HEK293T (cell line): ENCODE measurements at regions not wholly inside any gene's neighbourhood (a gene's known extent, or its start where the extent isn't known, plus 50 kb on each side); places are given as distances from the start of the nearest gene placed in this dataset.

Source experiments
- ARNT ChIP-seq: fragments of 450-650 bp; IDR thresholded peaks from 2 replicates; pipeline ENCODE4 v1.6.1; 2017; ENCODE audit warnings: mild to moderate bottlenecking
- CTBP1 ChIP-seq: fragments of 450-650 bp; IDR thresholded peaks from 2 replicates; pipeline ENCODE4 v1.6.1; 2016; ENCODE audit warnings: borderline replicate concordance
- FOXA1 ChIP-seq: fragments of 450-650 bp; IDR thresholded peaks from 2 replicates; pipeline ENCODE4 v1.6.1; 2016; ENCODE audit warnings: mild to moderate bottlenecking
- FOXK2 ChIP-seq: fragments of 450-650 bp; IDR thresholded peaks from 2 replicates; pipeline ENCODE4 v1.6.1; 2016; ENCODE audit warnings: mild to moderate bottlenecking
- FOXM1 ChIP-seq: fragments of 450-650 bp; IDR thresholded peaks from 2 replicates; pipeline ENCODE4 v1.6.1; 2017; ENCODE audit warnings: mild to moderate bottlenecking, borderline replicate concordance
- SP1 ChIP-seq: fragments of 450-650 bp; IDR thresholded peaks from 2 replicates; pipeline ENCODE4 v1.6.1; 2017
- SUZ12 ChIP-seq: fragments of 450-650 bp; IDR thresholded peaks from 2 replicates; pipeline ENCODE4 v1.6.1; 2016; ENCODE audit warnings: mild to moderate bottlenecking
- TARDBP ChIP-seq: fragments of 450-650 bp; IDR thresholded peaks from 2 replicates; pipeline ENCODE4 v1.6.1; 2016
- TF ChIP-seq, protein P1 (sequence below): fragments of 450-650 bp; IDR thresholded peaks from 2 replicates; pipeline ENCODE4 v1.6.1; 2016

DNA sequence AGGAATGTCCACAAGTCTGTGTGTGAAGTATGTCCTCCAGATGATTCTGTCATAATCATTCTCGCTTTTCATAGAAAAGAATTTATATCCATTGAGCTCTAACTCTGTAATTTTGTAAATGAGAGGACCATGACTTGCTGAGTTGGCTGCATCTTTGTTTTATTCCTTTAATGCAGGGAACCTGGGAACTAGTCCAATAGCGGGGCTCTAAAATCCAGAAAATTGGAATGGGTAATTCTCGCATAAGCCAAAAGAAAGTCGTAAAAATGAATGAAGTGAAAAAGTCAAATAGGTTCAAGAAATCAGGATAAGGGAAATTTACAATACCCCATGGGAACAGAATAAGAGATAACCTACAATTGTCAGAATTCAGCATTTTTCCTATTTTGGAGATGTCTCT is 232.5 kb downstream of the RAB38 start:
- no peak for TF ChIP-seq SP1
- TF ChIP-seq FOXK2, result no peak
- no peak for TF ChIP-seq FOXM1
- TF ChIP-seq CTBP1, result no peak
- no peak for TF ChIP-seq SUZ12
- no peak for TF ChIP-seq FOXA1
- TF ChIP-seq, protein P1, sequence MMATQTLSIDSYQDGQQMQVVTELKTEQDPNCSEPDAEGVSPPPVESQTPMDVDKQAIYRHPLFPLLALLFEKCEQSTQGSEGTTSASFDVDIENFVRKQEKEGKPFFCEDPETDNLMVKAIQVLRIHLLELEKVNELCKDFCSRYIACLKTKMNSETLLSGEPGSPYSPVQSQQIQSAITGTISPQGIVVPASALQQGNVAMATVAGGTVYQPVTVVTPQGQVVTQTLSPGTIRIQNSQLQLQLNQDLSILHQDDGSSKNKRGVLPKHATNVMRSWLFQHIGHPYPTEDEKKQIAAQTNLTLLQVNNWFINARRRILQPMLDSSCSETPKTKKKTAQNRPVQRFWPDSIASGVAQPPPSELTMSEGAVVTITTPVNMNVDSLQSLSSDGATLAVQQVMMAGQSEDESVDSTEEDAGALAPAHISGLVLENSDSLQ, result no peak
- no peak for TF ChIP-seq TARDBP
- no peak for TF ChIP-seq ARNT
